ENCODE measurements at regions not wholly inside any gene's neighbourhood (a gene's known extent, or its start where the extent isn't known, plus 50 kb on each side); places are given as distances from the start of the nearest gene placed in this dataset.

- no peak overlapping the region for H3K4me2 ChIP-seq (ENCODE audit: low read length)
- CTCF ChIA-PET = no interaction called here
Measured at GRCh38 chr11:15618583-15619032, 503.9 kb downstream of the INSC start.

More at GRCh38 chr11:15618583-15619032, 503.9 kb downstream of the INSC start:
- Histone ChIP-seq H3K4me3 (replicated peaks in 1 of 2; ENCODE audit: low read depth in 1 of 2, low read length in 2 of 2) (no peak overlapping the region), H3K79me2 (ENCODE audit: insufficient read depth, low read length) (no peaks in the 10 kb centered on the region), H3K27ac (ENCODE audit: low read depth, low read length) (no peak overlapping the region), H3K27me3 (ENCODE audit: insufficient read depth, low read length) (peaks cover 42% of the 10 kb centered on the region), H3K9ac (ENCODE audit: low read length) (no peak overlapping the region), H3K4me1 (ENCODE audit: control insufficient read depth in 1 of 2, insufficient read depth in 2 of 2, low read length in 2 of 2) (no peaks in the 10 kb centered on the region), H3K9me2 (ENCODE audit: insufficient read depth) (no peaks in the 10 kb centered on the region), H4K20me1 (ENCODE audit: insufficient read depth) (no peaks in the 10 kb centered on the region), H2AFZ (ENCODE audit: low read depth, low read length, poor library complexity, severe bottlenecking) (no peak overlapping the region), H3K36me3 (ENCODE audit: control insufficient read depth in 1 of 2, insufficient read depth in 2 of 2, low read length in 2 of 2) (no peaks in the 10 kb centered on the region), H3K9me3 (ENCODE audit: control insufficient read depth in 1 of 2, insufficient read depth in 1 of 2, low read depth in 1 of 2, low read length in 2 of 2) (no peaks in the 10 kb centered on the region)
- no TSS peak for BruUV-seq (replicated peaks)
- no peak for TF ChIP-seq POLR2AphosphoS5 (IDR thresholded peaks at IDR 0.05; ENCODE audit: low read depth, low read length)
- TF ChIP-seq, protein P1, sequence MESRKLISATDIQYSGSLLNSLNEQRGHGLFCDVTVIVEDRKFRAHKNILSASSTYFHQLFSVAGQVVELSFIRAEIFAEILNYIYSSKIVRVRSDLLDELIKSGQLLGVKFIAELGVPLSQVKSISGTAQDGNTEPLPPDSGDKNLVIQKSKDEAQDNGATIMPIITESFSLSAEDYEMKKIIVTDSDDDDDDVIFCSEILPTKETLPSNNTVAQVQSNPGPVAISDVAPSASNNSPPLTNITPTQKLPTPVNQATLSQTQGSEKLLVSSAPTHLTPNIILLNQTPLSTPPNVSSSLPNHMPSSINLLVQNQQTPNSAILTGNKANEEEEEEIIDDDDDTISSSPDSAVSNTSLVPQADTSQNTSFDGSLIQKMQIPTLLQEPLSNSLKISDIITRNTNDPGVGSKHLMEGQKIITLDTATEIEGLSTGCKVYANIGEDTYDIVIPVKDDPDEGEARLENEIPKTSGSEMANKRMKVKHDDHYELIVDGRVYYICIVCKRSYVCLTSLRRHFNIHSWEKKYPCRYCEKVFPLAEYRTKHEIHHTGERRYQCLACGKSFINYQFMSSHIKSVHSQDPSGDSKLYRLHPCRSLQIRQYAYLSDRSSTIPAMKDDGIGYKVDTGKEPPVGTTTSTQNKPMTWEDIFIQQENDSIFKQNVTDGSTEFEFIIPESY (IDR thresholded peaks at IDR 0.05; ENCODE audit: extremely low read depth, insufficient replicate concordance, low read length) = no peak
- no peak for TF ChIP-seq CEBPB (IDR thresholded peaks at IDR 0.05; ENCODE audit: low read depth)
- TF ChIP-seq FOSL1 (IDR thresholded peaks at IDR 0.05; ENCODE audit: low read depth) = no peak
- TF ChIP-seq, protein P2, sequence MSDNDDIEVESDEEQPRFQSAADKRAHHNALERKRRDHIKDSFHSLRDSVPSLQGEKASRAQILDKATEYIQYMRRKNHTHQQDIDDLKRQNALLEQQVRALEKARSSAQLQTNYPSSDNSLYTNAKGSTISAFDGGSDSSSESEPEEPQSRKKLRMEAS (IDR thresholded peaks at IDR 0.05) = no peak
- no peak for TF ChIP-seq REST (IDR thresholded peaks at IDR 0.05; ENCODE audit: low read depth)
- TF ChIP-seq SIN3A (IDR thresholded peaks at IDR 0.05; ENCODE audit: low read depth) = no peak
- TF ChIP-seq SP1 (IDR thresholded peaks at IDR 0.05; ENCODE audit: low read depth) = no peak
- TF ChIP-seq ZFX (IDR thresholded peaks at IDR 0.05) = no peak
- no peak for TF ChIP-seq JUND (IDR thresholded peaks at IDR 0.05)
- no peak for TF ChIP-seq CBX3 (IDR thresholded peaks at IDR 0.05; ENCODE audit: low read depth)
- no peak for TF ChIP-seq TCF7L2 (IDR thresholded peaks at IDR 0.05; ENCODE audit: borderline replicate concordance, extremely low read depth, insufficient read depth, insufficient read length)
- TF ChIP-seq SRF (IDR thresholded peaks at IDR 0.05; ENCODE audit: low read depth) = no peak
- no peak for TF ChIP-seq ATF3 (IDR thresholded peaks at IDR 0.05)
- TF ChIP-seq, protein P3, sequence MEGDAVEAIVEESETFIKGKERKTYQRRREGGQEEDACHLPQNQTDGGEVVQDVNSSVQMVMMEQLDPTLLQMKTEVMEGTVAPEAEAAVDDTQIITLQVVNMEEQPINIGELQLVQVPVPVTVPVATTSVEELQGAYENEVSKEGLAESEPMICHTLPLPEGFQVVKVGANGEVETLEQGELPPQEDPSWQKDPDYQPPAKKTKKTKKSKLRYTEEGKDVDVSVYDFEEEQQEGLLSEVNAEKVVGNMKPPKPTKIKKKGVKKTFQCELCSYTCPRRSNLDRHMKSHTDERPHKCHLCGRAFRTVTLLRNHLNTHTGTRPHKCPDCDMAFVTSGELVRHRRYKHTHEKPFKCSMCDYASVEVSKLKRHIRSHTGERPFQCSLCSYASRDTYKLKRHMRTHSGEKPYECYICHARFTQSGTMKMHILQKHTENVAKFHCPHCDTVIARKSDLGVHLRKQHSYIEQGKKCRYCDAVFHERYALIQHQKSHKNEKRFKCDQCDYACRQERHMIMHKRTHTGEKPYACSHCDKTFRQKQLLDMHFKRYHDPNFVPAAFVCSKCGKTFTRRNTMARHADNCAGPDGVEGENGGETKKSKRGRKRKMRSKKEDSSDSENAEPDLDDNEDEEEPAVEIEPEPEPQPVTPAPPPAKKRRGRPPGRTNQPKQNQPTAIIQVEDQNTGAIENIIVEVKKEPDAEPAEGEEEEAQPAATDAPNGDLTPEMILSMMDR (IDR thresholded peaks at IDR 0.05 in 2 of 3, conservative IDR thresholded peaks at IDR 0.05 in 1 of 3; ENCODE audit: borderline replicate concordance in 1 of 3, insufficient read depth in 1 of 3, low read depth in 2 of 3, low read length in 2 of 3) = no peak
- no peak for TF ChIP-seq YY1 (IDR thresholded peaks at IDR 0.05; ENCODE audit: extremely low read depth, insufficient replicate concordance, low read depth, low read length)
- no peak for TF ChIP-seq ZNF274 (IDR thresholded peaks at IDR 0.05; ENCODE audit: low read depth, low read length)
- no peak for TF ChIP-seq RAD21 (IDR thresholded peaks at IDR 0.05; ENCODE audit: low read depth)
- no peak for TF ChIP-seq EZH2 (IDR thresholded peaks at IDR 0.05)
- TF ChIP-seq EGR1 (IDR thresholded peaks at IDR 0.05; ENCODE audit: low read depth) = no peak
- RAD21 ChIA-PET (ENCODE audit: low non-redundant PET in 1 of 2, low total read pairs in 2 of 2, uncharacterized antibody in 2 of 2, unreplicated experiment in 2 of 2) = no interaction called here
- DNase-seq (ENCODE audit: low read depth, low spot score) (no peak), ATAC-seq (no peak)
- intact Hi-C loops (cut with micrococcal nuclease) = no loop called here
- POLR2A ChIA-PET = no interaction called here

Data from HCT116 (cell line).